H1 (cell line): ENCODE measurements at regions not wholly inside any gene's neighbourhood (a gene's known extent, or its start where the extent isn't known, plus 50 kb on each side); places are given as distances from the start of the nearest gene placed in this dataset.

Experiments used
- FOSL1 ChIP-seq: IDR thresholded peaks from 2 replicates; pipeline ENCODE4 v1.6.1; 2011; ENCODE audit warnings: mild to moderate bottlenecking, low read depth, low read length, moderate library complexity; ENCODE audit not compliant: insufficient read depth
- TF ChIP-seq, protein P1 (sequence below): fragments of 300-600 bp; sonication (generic); IDR thresholded peaks from 2 replicates; pipeline ENCODE4 v1.7.1; 2012; ENCODE audit warnings: low read length, moderate library complexity, mild to moderate bottlenecking, inconsistent platforms; ENCODE audit not compliant: insufficient replicate concordance

GRCh38 chr13:24615911-24616472, 64.2 kb upstream of the ATP12A start (continued):
- TF ChIP-seq, protein P1, sequence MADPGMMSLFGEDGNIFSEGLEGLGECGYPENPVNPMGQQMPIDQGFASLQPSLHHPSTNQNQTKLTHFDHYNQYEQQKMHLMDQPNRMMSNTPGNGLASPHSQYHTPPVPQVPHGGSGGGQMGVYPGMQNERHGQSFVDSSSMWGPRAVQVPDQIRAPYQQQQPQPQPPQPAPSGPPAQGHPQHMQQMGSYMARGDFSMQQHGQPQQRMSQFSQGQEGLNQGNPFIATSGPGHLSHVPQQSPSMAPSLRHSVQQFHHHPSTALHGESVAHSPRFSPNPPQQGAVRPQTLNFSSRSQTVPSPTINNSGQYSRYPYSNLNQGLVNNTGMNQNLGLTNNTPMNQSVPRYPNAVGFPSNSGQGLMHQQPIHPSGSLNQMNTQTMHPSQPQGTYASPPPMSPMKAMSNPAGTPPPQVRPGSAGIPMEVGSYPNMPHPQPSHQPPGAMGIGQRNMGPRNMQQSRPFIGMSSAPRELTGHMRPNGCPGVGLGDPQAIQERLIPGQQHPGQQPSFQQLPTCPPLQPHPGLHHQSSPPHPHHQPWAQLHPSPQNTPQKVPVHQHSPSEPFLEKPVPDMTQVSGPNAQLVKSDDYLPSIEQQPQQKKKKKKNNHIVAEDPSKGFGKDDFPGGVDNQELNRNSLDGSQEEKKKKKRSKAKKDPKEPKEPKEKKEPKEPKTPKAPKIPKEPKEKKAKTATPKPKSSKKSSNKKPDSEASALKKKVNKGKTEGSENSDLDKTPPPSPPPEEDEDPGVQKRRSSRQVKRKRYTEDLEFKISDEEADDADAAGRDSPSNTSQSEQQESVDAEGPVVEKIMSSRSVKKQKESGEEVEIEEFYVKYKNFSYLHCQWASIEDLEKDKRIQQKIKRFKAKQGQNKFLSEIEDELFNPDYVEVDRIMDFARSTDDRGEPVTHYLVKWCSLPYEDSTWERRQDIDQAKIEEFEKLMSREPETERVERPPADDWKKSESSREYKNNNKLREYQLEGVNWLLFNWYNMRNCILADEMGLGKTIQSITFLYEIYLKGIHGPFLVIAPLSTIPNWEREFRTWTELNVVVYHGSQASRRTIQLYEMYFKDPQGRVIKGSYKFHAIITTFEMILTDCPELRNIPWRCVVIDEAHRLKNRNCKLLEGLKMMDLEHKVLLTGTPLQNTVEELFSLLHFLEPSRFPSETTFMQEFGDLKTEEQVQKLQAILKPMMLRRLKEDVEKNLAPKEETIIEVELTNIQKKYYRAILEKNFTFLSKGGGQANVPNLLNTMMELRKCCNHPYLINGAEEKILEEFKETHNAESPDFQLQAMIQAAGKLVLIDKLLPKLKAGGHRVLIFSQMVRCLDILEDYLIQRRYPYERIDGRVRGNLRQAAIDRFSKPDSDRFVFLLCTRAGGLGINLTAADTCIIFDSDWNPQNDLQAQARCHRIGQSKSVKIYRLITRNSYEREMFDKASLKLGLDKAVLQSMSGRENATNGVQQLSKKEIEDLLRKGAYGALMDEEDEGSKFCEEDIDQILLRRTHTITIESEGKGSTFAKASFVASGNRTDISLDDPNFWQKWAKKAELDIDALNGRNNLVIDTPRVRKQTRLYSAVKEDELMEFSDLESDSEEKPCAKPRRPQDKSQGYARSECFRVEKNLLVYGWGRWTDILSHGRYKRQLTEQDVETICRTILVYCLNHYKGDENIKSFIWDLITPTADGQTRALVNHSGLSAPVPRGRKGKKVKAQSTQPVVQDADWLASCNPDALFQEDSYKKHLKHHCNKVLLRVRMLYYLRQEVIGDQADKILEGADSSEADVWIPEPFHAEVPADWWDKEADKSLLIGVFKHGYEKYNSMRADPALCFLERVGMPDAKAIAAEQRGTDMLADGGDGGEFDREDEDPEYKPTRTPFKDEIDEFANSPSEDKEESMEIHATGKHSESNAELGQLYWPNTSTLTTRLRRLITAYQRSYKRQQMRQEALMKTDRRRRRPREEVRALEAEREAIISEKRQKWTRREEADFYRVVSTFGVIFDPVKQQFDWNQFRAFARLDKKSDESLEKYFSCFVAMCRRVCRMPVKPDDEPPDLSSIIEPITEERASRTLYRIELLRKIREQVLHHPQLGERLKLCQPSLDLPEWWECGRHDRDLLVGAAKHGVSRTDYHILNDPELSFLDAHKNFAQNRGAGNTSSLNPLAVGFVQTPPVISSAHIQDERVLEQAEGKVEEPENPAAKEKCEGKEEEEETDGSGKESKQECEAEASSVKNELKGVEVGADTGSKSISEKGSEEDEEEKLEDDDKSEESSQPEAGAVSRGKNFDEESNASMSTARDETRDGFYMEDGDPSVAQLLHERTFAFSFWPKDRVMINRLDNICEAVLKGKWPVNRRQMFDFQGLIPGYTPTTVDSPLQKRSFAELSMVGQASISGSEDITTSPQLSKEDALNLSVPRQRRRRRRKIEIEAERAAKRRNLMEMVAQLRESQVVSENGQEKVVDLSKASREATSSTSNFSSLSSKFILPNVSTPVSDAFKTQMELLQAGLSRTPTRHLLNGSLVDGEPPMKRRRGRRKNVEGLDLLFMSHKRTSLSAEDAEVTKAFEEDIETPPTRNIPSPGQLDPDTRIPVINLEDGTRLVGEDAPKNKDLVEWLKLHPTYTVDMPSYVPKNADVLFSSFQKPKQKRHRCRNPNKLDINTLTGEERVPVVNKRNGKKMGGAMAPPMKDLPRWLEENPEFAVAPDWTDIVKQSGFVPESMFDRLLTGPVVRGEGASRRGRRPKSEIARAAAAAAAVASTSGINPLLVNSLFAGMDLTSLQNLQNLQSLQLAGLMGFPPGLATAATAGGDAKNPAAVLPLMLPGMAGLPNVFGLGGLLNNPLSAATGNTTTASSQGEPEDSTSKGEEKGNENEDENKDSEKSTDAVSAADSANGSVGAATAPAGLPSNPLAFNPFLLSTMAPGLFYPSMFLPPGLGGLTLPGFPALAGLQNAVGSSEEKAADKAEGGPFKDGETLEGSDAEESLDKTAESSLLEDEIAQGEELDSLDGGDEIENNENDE, result no peak
- no peak for TF ChIP-seq FOSL1
